HG02840 (cell line): ENCODE measurements at regions not wholly inside any gene's neighbourhood (a gene's known extent, or its start where the extent isn't known, plus 50 kb on each side); places are given as distances from the start of the nearest gene placed in this dataset.

Source experiments
- ATAC-seq: cut with Tn5 transposase; IDR thresholded peaks from one replicate; pipeline ENCODE4 v1.9.1; 2021; ENCODE audit warnings: mild to moderate bottlenecking, moderate library complexity, moderate number of reproducible peaks; ENCODE audit not compliant: unreplicated experiment, low FRiP score

GRCh38 chr9:89872426-89872912 lies 267.7 kb downstream of the GADD45G start:
- no peak for ATAC-seq

GRCh38 chr9:89872913-89873707 lies 268.3 kb downstream of the GADD45G start:
- no peak for ATAC-seq

GRCh38 chr9:89873801-89874200 lies 269.0 kb downstream of the GADD45G start:
- no peak for ATAC-seq

GRCh38 chr9:89874351-89875321 lies 269.8 kb downstream of the GADD45G start:
- ATAC-seq: no peak

- no peak for ATAC-seq
Observed at GRCh38 chr9:89877051-89878002, 272.5 kb downstream of the GADD45G start.

- no peak for ATAC-seq
Observed at GRCh38 chr9:89878003-89878411, 273.2 kb downstream of the GADD45G start.

- ATAC-seq: no peak
Observed at GRCh38 chr9:89878687-89879086, 273.9 kb downstream of the GADD45G start.

GRCh38 chr9:89879276-89879675 lies 274.5 kb downstream of the GADD45G start:
- ATAC-seq: no peak

GRCh38 chr9:89879701-89880100 lies 274.9 kb downstream of the GADD45G start:
- no peak for ATAC-seq

GRCh38 chr9:89880161-89880560 lies 275.3 kb downstream of the GADD45G start:
- ATAC-seq: no peak

GRCh38 chr9:89880721-89881120 lies 275.9 kb downstream of the GADD45G start:
- ATAC-seq: no peak

GRCh38 chr9:89881431-89881830 lies 276.6 kb downstream of the GADD45G start:
- no peak for ATAC-seq

GRCh38 chr9:89882930-89883361 lies 278.1 kb downstream of the GADD45G start:
- no peak for ATAC-seq

- no peak for ATAC-seq
Observed at GRCh38 chr9:89883401-89884341, 278.9 kb downstream of the GADD45G start.

GRCh38 chr9:89884356-89885083 lies 279.7 kb downstream of the GADD45G start:
- no peak for ATAC-seq

- no peak for ATAC-seq
Observed at GRCh38 chr9:89885156-89885555, 280.3 kb downstream of the GADD45G start.

- ATAC-seq: no peak
Observed at GRCh38 chr9:89886281-89886700, 281.5 kb downstream of the GADD45G start.

- ATAC-seq: no peak
Observed at GRCh38 chr9:89887286-89887685, 282.5 kb downstream of the GADD45G start.
